Heart left ventricle (tissue), 13 donors: ENCODE measurements at regions not wholly inside any gene's neighbourhood (a gene's known extent, or its start where the extent isn't known, plus 50 kb on each side); places are given as distances from the start of the nearest gene placed in this dataset.

Experiments
- CTCF ChIP-seq, 12 donors: fragments of 200-600 bp; sonication (generic) in 4 of 12; IDR thresholded peaks; one replicate each; pipeline versions ENCODE4 v1.5.0 to v1.8.0; 2018 to 2022; ENCODE audit warnings: antibody characterized with exemption in 12 of 12, mild to moderate bottlenecking in 5 of 12
- POLR2A ChIP-seq, 2 donors: fragments of 450-650 bp; IDR thresholded peaks; one replicate each; pipeline ENCODE4 v1.6.1; 2017; ENCODE audit warnings: antibody characterized with exemption in 2 of 2, mild to moderate bottlenecking in 2 of 2, moderate library complexity in 2 of 2
- donor health status: ischemic (EF 13 %, LVEDD 7.1; RV severe dilation, severe dysfunction).
- donor health status: DM: no; HTN: yes; CAD: no.
- donor health status: DM: no; HTN: no; CAD: no.
- donor health status: ischemic (EF 25% LVEDD 6.9; RV normal size, moderate dysfunction).
- donor health status: ischemic (EF 25% LVEDD 5.7; RV mildly dilated, moderate dysfunction).
- donor health status: ischemic (EF 35%, LVEDD 5.7; RV mildly dilated, moderate dysfunction).
- donor health status: nonischemic (EF 11% LVEDD 7.7; RV severe dilation, severe dysfunction).
- donor health status: DM: yes; HTN: yes; CAD: no.
- donor health status: PGD.
- donor health status: ischemic (EF 29% LVEDD 5.4; RV normal size, mild dysfunction).
- donor health status: nonischemic (EF 23%, LVEDD 6.1; RV moderate dilation, normal function).

DNA sequence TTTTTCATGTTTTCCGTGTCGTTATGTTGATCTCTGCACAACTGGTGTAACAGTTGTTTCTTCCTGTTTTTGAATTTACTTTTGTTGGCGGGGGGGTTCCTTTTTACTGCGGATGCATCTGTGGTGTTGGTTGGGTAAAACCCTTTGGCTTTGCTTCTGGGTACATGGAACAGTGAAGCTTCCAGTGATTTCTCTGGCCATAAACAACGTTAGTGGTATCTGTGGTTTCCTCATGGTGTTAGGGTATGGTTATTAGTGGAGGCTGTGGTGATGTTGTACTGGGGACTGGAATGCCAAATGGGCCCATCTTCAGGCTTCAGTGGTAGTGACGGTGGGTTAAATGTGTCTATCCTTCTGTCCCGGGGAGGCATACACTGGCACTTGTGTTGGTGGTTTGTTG, 285.4 kb upstream of the ZNF804A start:
- no peak for TF ChIP-seq POLR2A (IDR thresholded peaks at IDR 0.05)
- TF ChIP-seq CTCF (IDR thresholded peaks at IDR 0.05) = no peak
